ENCODE measurements at regions not wholly inside any gene's neighbourhood (a gene's known extent, or its start where the extent isn't known, plus 50 kb on each side); places are given as distances from the start of the nearest gene placed in this dataset.
A peak's percentile ranks its signal among the peaks of the same experiment; 100 is the strongest.

DNA sequence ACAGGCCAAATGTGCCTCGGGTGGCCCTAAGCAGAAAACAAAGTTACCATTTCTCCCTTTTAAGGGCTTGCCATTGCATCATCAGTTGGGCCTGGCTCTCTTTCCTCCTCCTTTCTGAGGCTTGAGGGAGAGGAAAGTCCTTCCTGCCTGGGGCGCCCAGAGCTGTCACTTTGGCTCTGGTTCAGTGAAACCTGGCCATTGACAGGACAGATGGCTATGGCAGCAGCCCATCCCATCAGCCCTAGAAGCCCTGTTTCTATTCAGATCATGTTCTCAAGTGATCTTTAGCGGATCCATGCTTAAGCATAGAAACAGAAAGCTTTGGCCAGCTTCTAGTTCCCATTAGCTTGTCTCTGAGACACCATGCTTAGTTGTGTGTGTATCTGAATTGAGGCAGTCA, 293.4 kb downstream of the YTHDC2 start:
- Histone ChIP-seq H2BK15ac (ENCODE audit: low read depth, low read length) (no peak overlapping the region), H3K4ac (ENCODE audit: low read depth, low read length) (no peak overlapping the region), H2BK20ac (ENCODE audit: low read depth, low read length) (no peak overlapping the region), H3K79me1 (ENCODE audit: low read depth in 1 of 2, low read length in 2 of 2) (no peaks in the 10 kb centered on the region), H3K9ac (ENCODE audit: low read depth, low read length) (no peak overlapping the region), H2BK5ac (ENCODE audit: low read depth, low read length, poor library complexity, severe bottlenecking) (no peak overlapping the region), H3K14ac (replicated peaks; ENCODE audit: low read depth, low read length) (no peak overlapping the region), H3K4me3 (ENCODE audit: insufficient read depth, low read depth, low read length) (no peak overlapping the region), H3K4me1 (ENCODE audit: control insufficient read depth, insufficient read depth, low read length) (no peaks in the 10 kb centered on the region; the same call in 1 of the 2 replicates), H3K23ac (ENCODE audit: low read depth, low read length) (no peak overlapping the region), H3K36me3 (ENCODE audit: control insufficient read depth, insufficient read depth, low read length) (no peaks in the 10 kb centered on the region), H2AFZ (replicated peaks; ENCODE audit: low read length, poor library complexity) (no peak overlapping the region), H3K56ac (ENCODE audit: extremely low read depth, insufficient read depth, low read length) (no peak overlapping the region), H3K4me2 (ENCODE audit: low read depth, low read length) (peak overlapping the region; percentile 77), H3K9me3 (ENCODE audit: control insufficient read depth, insufficient read depth, low read length) (no peaks in the 10 kb centered on the region), H2AK9ac (replicated peaks; ENCODE audit: low read depth, low read length, poor library complexity) (no peak overlapping the region), H2BK120ac (ENCODE audit: low read depth, low read length) (peak overlapping the region; percentile 10; the same call in 1 of the 2 replicates), H3K9me1 (ENCODE audit: insufficient read depth, low read length) (no peaks in the 10 kb centered on the region), H3K27me3 (ENCODE audit: control insufficient read depth, insufficient read depth, low read length) (no peaks in the 10 kb centered on the region), H3K27ac (ENCODE audit: insufficient read depth, low read length) (no peak overlapping the region), H4K8ac (ENCODE audit: low read depth in 2 of 2, low read length in 2 of 2) (no peak overlapping the region), H4K5ac (ENCODE audit: low read depth, low read length) (no peak overlapping the region), H2AK5ac (ENCODE audit: low read depth, low read length) (no peak overlapping the region), H4K91ac (ENCODE audit: insufficient read depth, low read depth, low read length) (no peak overlapping the region), H3K18ac (ENCODE audit: low read depth, low read length) (no peak overlapping the region), H4K20me1 (ENCODE audit: insufficient read depth, low read length) (no peaks in the 10 kb centered on the region)
- dilution Hi-C loops (cut with HindIII; ENCODE audit: low sequenced_read_pairs, unreplicated experiment) (no loop called here), in situ Hi-C loops (cut with MboI; ENCODE audit: low sequenced_read_pairs) (no loop called here), intact Hi-C loops (cut with micrococcal nuclease) (loop anchor here (1.0 to 5.0 kb wide), 3 partner anchors 500 to 643 kb away; no protein-coding TSS in a partner anchor)
- WGBS, 2 experiments (ENCODE audit: extremely low coverage in 2 of 2, insufficient read length in 1 of 2): no CpG with 5 or more reads among the region's 3 CpGs
- ChIA-PET CTCF (interaction anchor here (0.7 to 1.5 kb wide), 8 partner anchors 16 to 642 kb away, joined by 3 to 4 read pairs (median 3); no protein-coding TSS in a partner anchor), POLR2A (ENCODE audit: unreplicated experiment) (interaction anchor here (0.6 kb wide), 1 partner anchor 130 kb away, joined by 3 read pairs; no protein-coding TSS in a partner anchor)
- no TSS peak for BruUV-seq (replicated peaks)
- DNase-seq: peak; percentile 4
- TF ChIP-seq CEBPB (IDR thresholded peaks at IDR 0.05; ENCODE audit: low read depth, low read length) (peak; percentile 83), RFX5 (IDR thresholded peaks at IDR 0.05; ENCODE audit: low read depth, low read length) (no peak)
- ATAC-seq (ENCODE audit: low read depth): peak; percentile 35
